Activated CD4-positive, alpha-beta T cell treated with anti-CD3 and anti-CD28 coated beads for 48 hours (primary cell): ENCODE measurements at regions not wholly inside any gene's neighbourhood (a gene's known extent, or its start where the extent isn't known, plus 50 kb on each side); places are given as distances from the start of the nearest gene placed in this dataset.
"Not testable (repeated sequence)": the region's sequence is repeated elsewhere in the genome, so short reads cannot be mapped to it uniquely, and the experiment has no call there.

Source experiments
- DNase-seq: peaks from one replicate; pipeline ENCODE4 v3.0.0-alpha.2; 2020

GRCh38 chr16:47852991-47853390 is 302.8 kb downstream of the ABCC12 start:
- no peak for DNase-seq

- DNase-seq: no peak
These were observed 304.6 kb downstream of the ABCC12 start for GRCh38 chr16:47851146-47851545.

- DNase-seq: no peak
These were observed 306.1 kb downstream of the ABCC12 start for GRCh38 chr16:47849736-47850135.

GRCh38 chr16:47848421-47849109 is 307.2 kb downstream of the ABCC12 start:
- DNase-seq: no peak

GRCh38 chr16:47847220-47847970 is 308.4 kb downstream of the ABCC12 start:
- DNase-seq: no peak

GRCh38 chr16:47834485-47835024 is 321.2 kb downstream of the ABCC12 start:
- DNase-seq: no peak

- no peak for DNase-seq
These were observed 322.0 kb downstream of the ABCC12 start for GRCh38 chr16:47833771-47834170.

GRCh38 chr16:47829850-47830600 is 325.8 kb downstream of the ABCC12 start:
- DNase-seq: no peak

- DNase-seq: no peak
These were observed 329.7 kb downstream of the ABCC12 start for GRCh38 chr16:47826070-47826469.

- no peak for DNase-seq
These were observed 338.7 kb downstream of the ABCC12 start for GRCh38 chr16:47817048-47817447.

GRCh38 chr16:47816511-47816910 is 339.3 kb downstream of the ABCC12 start:
- no peak for DNase-seq

GRCh38 chr16:47815655-47816054 is 340.1 kb downstream of the ABCC12 start:
- DNase-seq: no peak

GRCh38 chr16:47811758-47812157 is 344.0 kb downstream of the ABCC12 start:
- not testable (repeated sequence) for DNase-seq

- no peak for DNase-seq
These were observed 345.2 kb downstream of the PHKB start for GRCh38 chr16:47806309-47806847.

GRCh38 chr16:47787696-47788095 is 326.6 kb downstream of the PHKB start:
- DNase-seq: no peak

GRCh38 chr16:47781673-47782072 is 320.5 kb downstream of the PHKB start:
- DNase-seq: no peak

- DNase-seq: no peak
These were observed 319.2 kb downstream of the PHKB start for GRCh38 chr16:47780213-47780875.

- peak; percentile 43 for DNase-seq
These were observed 318.3 kb downstream of the PHKB start for GRCh38 chr16:47779201-47780016.

- no peak for DNase-seq
These were observed 317.1 kb downstream of the PHKB start for GRCh38 chr16:47778106-47778801.

- no peak for DNase-seq
These were observed 316.1 kb downstream of the PHKB start for GRCh38 chr16:47777220-47777619.

GRCh38 chr16:47774661-47775060 is 313.5 kb downstream of the PHKB start:
- no peak for DNase-seq
